HG03045 (cell line): ENCODE measurements at regions not wholly inside any gene's neighbourhood (a gene's known extent, or its start where the extent isn't known, plus 50 kb on each side); places are given as distances from the start of the nearest gene placed in this dataset.

Source experiments
- ATAC-seq: cut with Tn5 transposase; IDR thresholded peaks from one replicate; pipeline ENCODE4 v1.9.1; 2021; ENCODE audit warnings: mild to moderate bottlenecking, moderate library complexity; ENCODE audit not compliant: unreplicated experiment

GRCh38 chr6:85396159-85396808, 53.6 kb upstream of the NT5E start:
- ATAC-seq: no peak

- no peak for ATAC-seq
These were observed 54.1 kb upstream of the NT5E start for GRCh38 chr6:85395746-85396145.

GRCh38 chr6:85394853-85395538, 54.9 kb upstream of the NT5E start:
- ATAC-seq: no peak

- ATAC-seq: no peak
These were observed 55.7 kb upstream of the NT5E start for GRCh38 chr6:85394199-85394598.

- no peak for ATAC-seq
These were observed 57.5 kb upstream of the NT5E start for GRCh38 chr6:85392379-85392778.

- no peak for ATAC-seq
These were observed 59.1 kb upstream of the NT5E start for GRCh38 chr6:85390775-85391174.

- no peak for ATAC-seq
These were observed 59.7 kb upstream of the NT5E start for GRCh38 chr6:85390105-85390728.

GRCh38 chr6:85389151-85389797, 60.6 kb upstream of the NT5E start:
- ATAC-seq: no peak

- no peak for ATAC-seq
These were observed 61.4 kb upstream of the NT5E start for GRCh38 chr6:85388531-85388930.

- no peak for ATAC-seq
These were observed 64.1 kb upstream of the NT5E start for GRCh38 chr6:85385636-85386315.

GRCh38 chr6:85383042-85383441, 66.8 kb upstream of the NT5E start:
- no peak for ATAC-seq

- no peak for ATAC-seq
These were observed 67.3 kb upstream of the NT5E start for GRCh38 chr6:85382541-85382940.

- no peak for ATAC-seq
These were observed 77.0 kb upstream of the NT5E start for GRCh38 chr6:85372915-85373270.

GRCh38 chr6:85372188-85372914, 77.5 kb upstream of the NT5E start:
- ATAC-seq: no peak

GRCh38 chr6:85368631-85369030, 81.3 kb upstream of the NT5E start:
- no peak for ATAC-seq

GRCh38 chr6:85364344-85364743, 85.5 kb upstream of the NT5E start:
- no peak for ATAC-seq

- no peak for ATAC-seq
These were observed 86.0 kb upstream of the NT5E start for GRCh38 chr6:85363870-85364269.

GRCh38 chr6:85362652-85363310, 87.1 kb upstream of the NT5E start:
- no peak for ATAC-seq

- no peak for ATAC-seq
These were observed 88.3 kb upstream of the NT5E start for GRCh38 chr6:85361643-85362014.
